ENCODE measurements at regions not wholly inside any gene's neighbourhood (a gene's known extent, or its start where the extent isn't known, plus 50 kb on each side); places are given as distances from the start of the nearest gene placed in this dataset.
A peak's percentile ranks its signal among the peaks of the same experiment; 100 is the strongest.
"Not testable (repeated sequence)": the region's sequence is repeated elsewhere in the genome, so short reads cannot be mapped to it uniquely, and the experiment has no call there.

DNA sequence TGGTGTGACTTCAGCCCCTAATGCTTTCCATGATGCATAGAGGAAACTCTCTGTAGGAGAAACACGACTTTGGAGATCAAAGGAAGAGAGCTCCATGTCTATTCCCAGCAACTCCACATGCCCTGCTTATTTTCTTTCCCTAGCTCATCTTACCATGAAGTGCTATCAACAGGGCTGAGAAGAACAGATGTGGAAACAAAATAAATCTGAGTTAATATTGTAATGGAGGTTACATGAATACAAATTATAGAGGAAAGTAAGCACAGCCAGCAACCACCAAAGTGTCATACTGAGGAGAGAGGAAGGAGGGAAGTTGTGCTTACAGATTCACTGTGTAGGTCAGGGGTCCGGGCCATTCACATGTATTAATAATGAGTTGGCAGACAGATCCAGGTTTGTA is 157.5 kb downstream of the RFPL4B start:
- no peak for DNase-seq

- DNase-seq, result no peak
Observed at GRCh38 chr6:112511441-112511840, 164.3 kb downstream of the RFPL4B start.

GRCh38 chr6:112513175-112513574 is 166.0 kb downstream of the RFPL4B start:
- no peak for DNase-seq

GRCh38 chr6:112522587-112522986 is 175.5 kb downstream of the RFPL4B start:
- no peak for DNase-seq

DNA sequence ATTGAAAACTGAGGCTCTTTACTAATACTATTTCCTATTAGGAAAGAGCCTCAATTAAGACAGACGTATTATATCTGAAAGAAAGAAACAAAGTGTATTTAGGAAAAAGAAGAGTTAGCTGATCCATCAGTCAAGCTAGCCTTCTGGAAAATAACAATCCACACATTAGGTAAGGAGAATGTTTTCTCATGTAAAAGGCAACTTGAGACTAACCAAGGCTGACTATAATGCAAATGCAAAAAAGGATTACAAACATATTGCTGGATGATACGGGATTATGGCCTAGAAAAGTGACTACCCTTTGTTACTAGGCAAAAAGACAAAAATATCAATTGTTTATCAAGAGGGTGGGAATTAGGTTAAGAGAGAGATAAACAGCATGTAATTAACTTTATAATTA is 176.9 kb downstream of the RFPL4B start:
- no peak for DNase-seq

DNA sequence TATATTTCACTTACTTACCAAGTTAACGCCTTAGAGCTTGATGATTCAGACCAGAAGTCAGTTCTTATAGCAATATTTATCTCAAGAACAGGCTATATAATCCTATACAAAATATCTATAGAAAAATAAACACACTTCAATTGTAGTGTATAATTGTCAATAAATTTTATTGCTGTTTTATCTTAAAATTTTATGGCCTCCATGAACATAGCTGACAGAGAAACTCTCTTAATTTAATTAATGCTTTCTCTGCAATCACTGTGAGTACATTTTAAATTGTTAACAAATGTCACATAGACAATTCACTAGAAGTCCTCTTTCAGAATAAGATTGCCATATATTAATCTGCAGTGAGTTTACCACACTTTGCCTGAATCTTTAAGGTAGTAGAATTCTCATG is 178.6 kb downstream of the RFPL4B start:
- DNase-seq, result no peak

- DNase-seq, result no peak
Observed at GRCh38 chr6:112526594-112526993, 179.5 kb downstream of the RFPL4B start.

- not testable (repeated sequence) for DNase-seq
Observed at GRCh38 chr6:112528306-112528705, 181.2 kb downstream of the RFPL4B start.

DNA sequence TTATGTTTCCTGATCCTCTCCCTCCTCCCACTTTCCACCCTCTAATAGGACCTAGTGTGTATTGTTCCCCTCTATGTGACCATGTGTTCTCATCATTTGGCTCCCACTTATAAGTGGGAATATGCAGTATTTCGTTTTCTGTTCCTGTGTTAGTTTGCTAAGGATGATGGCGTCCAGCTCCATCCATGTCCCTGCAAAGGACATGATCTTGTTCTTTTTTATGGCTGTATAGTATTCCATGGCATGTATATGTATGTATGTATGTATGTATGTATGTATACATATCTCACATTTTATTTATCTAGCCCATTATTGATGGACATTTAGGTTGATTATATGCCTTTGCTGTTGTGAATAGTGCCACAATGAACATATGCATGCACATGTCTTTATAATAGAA is 188.7 kb downstream of the RFPL4B start:
- no peak for DNase-seq

DNA sequence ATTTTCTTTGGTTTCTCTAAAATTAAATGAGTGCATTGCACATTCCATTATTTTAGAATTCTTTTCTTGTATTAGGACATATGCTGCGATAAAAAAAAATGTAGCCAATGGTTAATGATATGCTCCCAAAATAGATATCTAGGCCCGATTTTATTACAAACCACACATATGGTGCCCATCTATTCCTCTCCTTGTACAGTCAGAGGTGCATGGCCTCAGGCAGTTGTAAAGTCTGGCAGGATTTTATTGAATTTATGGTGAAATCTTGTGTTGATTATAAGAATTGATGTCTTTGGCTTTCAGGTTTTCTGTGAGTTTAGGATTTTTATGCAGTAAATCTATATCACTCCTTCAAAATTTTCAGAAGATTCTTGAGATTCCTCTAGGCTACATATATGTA is 192.2 kb downstream of the RFPL4B start:
- no peak for DNase-seq

DNA sequence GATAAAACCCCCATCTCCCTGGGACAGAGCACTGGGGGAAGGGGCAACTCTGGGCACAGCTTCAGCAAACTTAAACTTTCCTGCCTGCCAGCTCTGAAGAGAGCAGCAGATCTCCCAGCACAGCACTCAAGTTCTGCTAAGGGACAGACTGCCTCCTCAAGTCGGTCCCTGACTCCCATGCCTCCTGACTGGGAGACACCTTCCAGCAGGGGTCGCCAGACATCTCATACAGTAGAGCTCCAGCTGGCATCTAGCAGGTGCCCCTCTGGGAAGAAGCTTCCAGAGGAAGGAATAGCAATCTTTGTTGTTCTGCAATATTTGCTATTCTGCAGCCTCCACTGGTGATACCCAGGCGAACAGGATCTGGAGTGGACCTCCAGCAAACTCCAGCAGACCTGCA is 194.7 kb downstream of the RFPL4B start:
- not testable (repeated sequence) for DNase-seq

- DNase-seq, result not testable (repeated sequence)
Observed at GRCh38 chr6:112547321-112548085, 200.4 kb downstream of the RFPL4B start.

GRCh38 chr6:112549749-112550148 is 202.6 kb downstream of the RFPL4B start:
- DNase-seq, result no peak

GRCh38 chr6:112557435-112557834 is 210.3 kb downstream of the RFPL4B start:
- no peak for DNase-seq

GRCh38 chr6:112557961-112558360 is 210.8 kb downstream of the RFPL4B start:
- DNase-seq, result no peak

GRCh38 chr6:112560651-112561050 is 213.5 kb downstream of the RFPL4B start:
- DNase-seq, result no peak

GRCh38 chr6:112562301-112563231 is 215.4 kb downstream of the RFPL4B start:
- DNase-seq, result peak; percentile 60 to 72

DNA sequence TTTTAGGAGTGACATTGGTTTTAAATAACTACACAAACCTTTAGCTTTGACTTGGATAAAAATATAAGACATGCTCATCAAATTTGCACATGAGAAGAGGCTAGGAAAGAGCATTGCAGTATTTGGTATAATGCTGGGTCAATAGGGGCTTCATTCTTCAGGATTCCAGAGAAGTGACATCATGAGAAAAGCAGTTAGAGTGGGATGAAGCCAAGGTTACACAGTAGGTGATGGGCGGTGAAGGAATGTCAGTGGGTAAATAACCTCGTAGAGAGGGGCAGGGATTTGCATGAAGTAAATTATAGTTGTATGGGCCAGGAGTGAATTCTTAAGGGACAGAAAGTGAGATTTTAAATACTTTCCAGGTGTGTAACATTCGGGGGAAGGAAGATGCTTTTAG is 216.2 kb downstream of the RFPL4B start:
- no peak for DNase-seq

DNA sequence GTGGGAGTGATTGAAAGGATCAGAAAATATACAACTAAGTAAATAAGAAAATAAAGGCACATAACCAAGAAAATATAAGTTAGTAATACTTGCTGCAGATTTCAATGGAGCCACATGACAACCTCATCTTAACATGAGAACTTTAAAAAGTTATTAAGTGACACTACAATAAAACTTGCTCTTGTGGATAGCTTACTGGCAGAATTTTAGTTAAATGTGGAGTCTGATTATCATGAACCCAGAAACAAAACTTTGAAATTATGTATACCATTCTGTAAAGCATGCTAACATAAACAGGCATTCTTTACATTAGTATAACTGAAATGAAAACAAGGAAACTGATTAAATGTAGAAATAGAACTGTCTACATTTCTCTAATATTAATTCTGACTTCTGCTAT is 220.9 kb downstream of the RFPL4B start:
- no peak for DNase-seq

- DNase-seq, result peak; percentile 55 to 61
Observed at GRCh38 chr6:112571488-112572270, 224.5 kb downstream of the RFPL4B start.

DNA sequence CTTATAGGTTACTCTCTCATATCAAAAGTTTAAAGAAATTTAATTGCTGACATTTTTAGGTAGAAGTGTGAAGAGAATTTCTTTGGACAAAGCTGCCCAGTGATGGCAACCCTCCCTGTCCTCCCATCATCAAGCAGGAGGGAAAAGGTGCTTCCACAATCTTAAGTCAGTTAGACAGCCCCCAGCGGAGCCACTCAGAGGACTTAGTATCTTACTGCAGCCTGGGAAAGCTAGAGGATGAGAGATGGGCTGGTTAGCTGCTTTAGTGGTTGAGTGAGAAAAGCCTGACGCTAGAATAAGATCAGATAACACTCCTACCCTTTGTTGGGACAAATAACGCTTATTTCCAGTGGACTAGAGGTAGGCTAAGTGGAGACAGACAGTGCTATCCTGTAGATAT is 227.1 kb downstream of the RFPL4B start:
- no peak for DNase-seq

GRCh38 chr6:112575309-112575834 is 228.2 kb downstream of the RFPL4B start:
- DNase-seq, result no peak

Measured in right lung (tissue), 2 donors.